Heart left ventricle (tissue), 16 donors: ENCODE measurements at regions not wholly inside any gene's neighbourhood (a gene's known extent, or its start where the extent isn't known, plus 50 kb on each side); places are given as distances from the start of the nearest gene placed in this dataset.
"Not testable (repeated sequence)": the region's sequence is repeated elsewhere in the genome, so short reads cannot be mapped to it uniquely, and the experiment has no call there.

ENCODE experiments used
- ATAC-seq, 4 donors: fragments of 200-7000 bp; cut with Tn5 transposase; one replicate each; pipeline ENCODE4 v1.9.1; 2020 to 2022; ENCODE audit warnings: moderate library complexity in 4 of 4, mild to moderate bottlenecking in 3 of 4, moderate number of reproducible peaks in 1 of 4
- DNase-seq, 5 donors: peaks; one replicate each; pipeline ENCODE4 v3.0.0-alpha.2; 2020
- H3K27ac ChIP-seq, 12 donors: fragments of 200-600 bp; sonication (generic) in 4 of 12; one replicate each; pipeline versions ENCODE4 v1.5.0 to v1.8.0; 2016 to 2022; ENCODE audit warnings: mild to moderate bottlenecking in 2 of 12
- H3K27me3 ChIP-seq, 9 donors: fragments of 200-600 bp; sonication (generic) in 2 of 9; one replicate each; pipeline versions ENCODE4 v1.5.1 to v1.8.0; 2016 to 2022; ENCODE audit warnings: mild to moderate bottlenecking in 3 of 9
- H3K36me3 ChIP-seq, 9 donors: fragments of 200-600 bp; sonication (generic) in 2 of 9; one replicate each; pipeline versions ENCODE4 v1.5.0 to v1.8.0; 2018 to 2022; ENCODE audit warnings: mild to moderate bottlenecking in 2 of 9
- H3K4me1 ChIP-seq, 12 donors: fragments of 200-600 bp; sonication (generic) in 4 of 12; one replicate each; pipeline versions ENCODE4 v1.5.0 to v1.8.0; 2016 to 2022; ENCODE audit warnings: mild to moderate bottlenecking in 3 of 12
- H3K4me3 ChIP-seq, 12 donors: fragments of 200-600 bp; sonication (generic) in 4 of 12; one replicate each; pipeline versions ENCODE4 v1.5.0 to v1.8.0; 2017 to 2022; ENCODE audit warnings: mild to moderate bottlenecking in 9 of 12, moderate library complexity in 4 of 12
- H3K9me3 ChIP-seq, 12 donors: fragments of 200-600 bp; sonication (generic) in 4 of 12; one replicate each; pipeline versions ENCODE4 v1.5.0 to v1.8.0; 2016 to 2022; ENCODE audit warnings: mild to moderate bottlenecking in 1 of 12
- CTCF ChIP-seq, 12 donors: fragments of 200-600 bp; sonication (generic) in 4 of 12; IDR thresholded peaks; one replicate each; pipeline versions ENCODE4 v1.5.0 to v1.8.0; 2018 to 2022; ENCODE audit warnings: antibody characterized with exemption in 12 of 12, mild to moderate bottlenecking in 5 of 12
- POLR2A ChIP-seq, 2 donors: fragments of 450-650 bp; IDR thresholded peaks; one replicate each; pipeline ENCODE4 v1.6.1; 2017; ENCODE audit warnings: antibody characterized with exemption in 2 of 2, mild to moderate bottlenecking in 2 of 2, moderate library complexity in 2 of 2
- WGBS, 4 donors: extraction: QIAGEN DNeasy Blood & Tissue Kit in 2 of 4; methylation state at CpG; one replicate each; pipeline versions ENCODE4 v1.1.5 to v1.1.7; 2013 to 2018; 5-methylcytosine and 5-hydroxymethylcytosine counted together
- intact Hi-C, 10 donors: fragments of 100-400 bp; cut with DNase I; formaldehyde crosslinking; loops; one replicate each; pipeline versions ENCODE4 v1.11.1 to v1.14.2; 2022
- donor health status: ischemic (EF 13 %, LVEDD 7.1; RV severe dilation, severe dysfunction).
- donor health status: healthy with polysubstance abuse.
- donor health status: DM: no; HTN: yes; CAD: no.
- donor health status: DM: no; HTN: no; CAD: no.
- donor health status: ischemic (EF 25% LVEDD 6.9; RV normal size, moderate dysfunction).
- donor health status: ischemic (EF 25% LVEDD 5.7; RV mildly dilated, moderate dysfunction).
- donor health status: healthy.
- donor health status: DM: yes; HTN: yes; CAD: no.
- donor health status: ischemic (EF 35%, LVEDD 5.7; RV mildly dilated, moderate dysfunction).
- donor health status: nonischemic (EF 11% LVEDD 7.7; RV severe dilation, severe dysfunction).
- donor health status: DM: yes; HTN: yes; CAD: no.
- donor health status: PGD.
- donor health status: ischemic (EF 29% LVEDD 5.4; RV normal size, mild dysfunction).
- donor health status: nonischemic (EF 23%, LVEDD 6.1; RV moderate dilation, normal function).

- intact Hi-C loops, result no loop called here
- H3K36me3 ChIP-seq, result no peaks in the 10 kb centered on the region
- no peak for ATAC-seq
- no peak for DNase-seq
- no peaks in the 10 kb centered on the region for H3K4me1 ChIP-seq
- no peak overlapping the region for H3K4me3 ChIP-seq
- no peak for TF ChIP-seq POLR2A (IDR thresholded peaks at IDR 0.05)
- TF ChIP-seq CTCF (IDR thresholded peaks at IDR 0.05), result no peak
- H3K27ac ChIP-seq, result no peak overlapping the region
- H3K27me3 ChIP-seq, result peaks cover 0 to 4% (median 0%) of the 10 kb centered on the region in 9 donors
- H3K9me3 ChIP-seq, result peaks cover 0 to 33% (median 12%) of the 10 kb centered on the region in 12 donors
These were observed 64.1 kb upstream of the TMPRSS2 start for GRCh38 chr21:41571938-41572510.

DNA sequence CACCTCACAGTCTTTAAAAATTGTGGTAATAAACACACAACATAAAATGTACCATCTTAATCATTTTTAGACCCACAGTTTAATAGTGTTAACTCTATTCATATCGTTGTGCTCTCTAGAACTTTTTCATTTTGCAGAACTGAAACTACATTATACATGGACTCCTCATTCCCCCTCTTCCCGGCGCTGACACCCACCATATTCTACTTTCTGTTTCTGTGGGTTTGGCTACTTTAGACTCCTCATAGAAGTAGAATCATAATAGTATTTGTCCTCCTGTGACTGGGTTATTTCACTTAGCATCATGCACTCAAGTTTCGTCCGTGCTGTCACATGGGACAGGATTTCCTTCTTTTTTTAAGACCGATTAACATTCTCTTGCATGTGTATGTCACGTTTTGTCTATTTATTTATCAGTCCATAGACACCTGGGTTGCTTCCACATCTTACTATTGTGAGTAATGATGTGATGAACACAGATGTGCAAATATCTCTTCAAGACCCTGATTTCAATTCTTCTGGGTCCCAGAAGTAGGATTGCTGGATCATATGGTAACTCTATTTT is 62.9 kb upstream of the TMPRSS2 start:
- DNase-seq (no peak), ATAC-seq (no peak)
- no peak overlapping the region for H3K4me3 ChIP-seq
- H3K27me3 ChIP-seq, result peaks cover 0 to 13% (median 0%) of the 10 kb centered on the region in 9 donors
- H3K27ac ChIP-seq, result no peak overlapping the region
- H3K36me3 ChIP-seq, result no peaks in the 10 kb centered on the region
- WGBS, 4 donors, result 69 to 74% (median 71%) methylated on average over 7 of the region's 7 CpGs
- H3K4me1 ChIP-seq, result no peaks in the 10 kb centered on the region
- peaks cover 0 to 23% (median 9%) of the 10 kb centered on the region in 12 donors for H3K9me3 ChIP-seq
- TF ChIP-seq POLR2A (IDR thresholded peaks at IDR 0.05), result no peak
- TF ChIP-seq CTCF (IDR thresholded peaks at IDR 0.05), result no peak
- intact Hi-C loops, result no loop called here

DNA sequence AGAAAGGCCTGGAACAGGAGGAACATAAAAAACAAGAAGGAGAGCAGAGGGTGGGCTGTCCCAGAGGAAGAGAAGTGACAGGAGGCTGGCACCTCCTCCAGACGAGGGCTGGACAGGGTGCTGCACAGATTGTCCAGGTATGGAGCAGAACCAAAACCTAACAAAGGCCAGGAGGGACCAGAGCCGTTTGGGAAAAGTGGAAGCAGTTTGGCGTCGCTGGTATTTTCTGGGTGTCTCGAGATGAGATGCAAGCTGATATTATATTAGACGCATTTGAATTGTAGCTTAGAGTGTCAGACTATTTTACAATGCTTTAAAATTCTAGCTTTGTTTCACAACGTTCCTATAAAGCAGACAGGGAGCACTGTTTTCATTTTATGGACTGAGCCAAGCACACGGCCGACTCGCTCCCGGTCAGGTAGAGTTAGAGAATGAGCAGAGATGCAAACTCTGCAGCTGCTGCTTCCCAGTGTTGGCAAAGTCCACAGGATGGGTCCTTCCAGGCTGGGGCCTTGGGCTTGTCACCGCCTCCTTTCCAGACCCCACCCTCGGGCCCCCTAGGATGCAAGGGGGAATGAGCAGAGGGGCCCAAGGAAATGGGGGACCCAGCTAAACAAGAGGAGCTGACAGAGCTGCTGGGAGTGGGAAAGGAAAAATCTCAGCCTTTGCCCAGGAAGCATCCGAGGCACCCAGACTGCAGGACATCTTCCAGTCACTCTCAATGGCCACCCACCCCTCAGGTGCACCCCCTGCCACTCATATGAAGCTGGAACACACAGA is 60.8 kb upstream of the TMPRSS2 start:
- no peak overlapping the region for H3K4me3 ChIP-seq
- H3K4me1 ChIP-seq, result no peaks in the 10 kb centered on the region
- 63 to 76% (median 68%) methylated on average over 14 of the region's 14 CpGs for WGBS, 4 donors
- no peak for ATAC-seq
- TF ChIP-seq POLR2A (IDR thresholded peaks at IDR 0.05), result no peak
- no peaks in the 10 kb centered on the region for H3K36me3 ChIP-seq
- H3K27ac ChIP-seq, result no peak overlapping the region
- intact Hi-C loops, result no loop called here
- peaks cover 0 to 13% (median 0%) of the 10 kb centered on the region in 9 donors for H3K27me3 ChIP-seq
- peaks cover 0 to 18% (median 7%) of the 10 kb centered on the region in 12 donors for H3K9me3 ChIP-seq
- DNase-seq, result no peak

GRCh38 chr21:41567901-41568510 is 60.0 kb upstream of the TMPRSS2 start:
- Histone ChIP-seq H3K4me1 (no peaks in the 10 kb centered on the region), H3K4me3 (no peak overlapping the region), H3K27ac (no peak overlapping the region), H3K36me3 (no peaks in the 10 kb centered on the region), H3K27me3 (peaks cover 0 to 13% (median 0%) of the 10 kb centered on the region in 9 donors), H3K9me3 (peaks cover 0 to 18% (median 7%) of the 10 kb centered on the region in 12 donors)
- DNase-seq, result no peak
- TF ChIP-seq POLR2A (IDR thresholded peaks at IDR 0.05), result no peak
- no peak for TF ChIP-seq CTCF (IDR thresholded peaks at IDR 0.05)
- no peak for ATAC-seq
- intact Hi-C loops, result no loop called here
- 77 to 86% (median 80%) methylated on average over 25 of the region's 25 CpGs for WGBS, 4 donors

GRCh38 chr21:41567237-41567636 is 59.3 kb upstream of the TMPRSS2 start:
- ATAC-seq, H3K36me3 ChIP-seq, intact Hi-C loops, H3K4me3 ChIP-seq, H3K27ac ChIP-seq, DNase-seq, H3K4me1 ChIP-seq: not testable (repeated sequence)
- 44 to 66% (median 58%) methylated on average over 2 of the region's 2 CpGs for WGBS, 4 donors
- peaks cover 0 to 14% (median 6%) of the 10 kb centered on the region in 12 donors for H3K9me3 ChIP-seq
- H3K27me3 ChIP-seq, result peaks cover 0 to 13% (median 0%) of the 10 kb centered on the region in 9 donors
